Effector CD4-positive, alpha-beta T cell (primary cell): ENCODE measurements at regions not wholly inside any gene's neighbourhood (a gene's known extent, or its start where the extent isn't known, plus 50 kb on each side); places are given as distances from the start of the nearest gene placed in this dataset.

Source experiments
- DNase-seq: peaks from one replicate; pipeline ENCODE4 v3.0.0-alpha.2; 2020

DNA sequence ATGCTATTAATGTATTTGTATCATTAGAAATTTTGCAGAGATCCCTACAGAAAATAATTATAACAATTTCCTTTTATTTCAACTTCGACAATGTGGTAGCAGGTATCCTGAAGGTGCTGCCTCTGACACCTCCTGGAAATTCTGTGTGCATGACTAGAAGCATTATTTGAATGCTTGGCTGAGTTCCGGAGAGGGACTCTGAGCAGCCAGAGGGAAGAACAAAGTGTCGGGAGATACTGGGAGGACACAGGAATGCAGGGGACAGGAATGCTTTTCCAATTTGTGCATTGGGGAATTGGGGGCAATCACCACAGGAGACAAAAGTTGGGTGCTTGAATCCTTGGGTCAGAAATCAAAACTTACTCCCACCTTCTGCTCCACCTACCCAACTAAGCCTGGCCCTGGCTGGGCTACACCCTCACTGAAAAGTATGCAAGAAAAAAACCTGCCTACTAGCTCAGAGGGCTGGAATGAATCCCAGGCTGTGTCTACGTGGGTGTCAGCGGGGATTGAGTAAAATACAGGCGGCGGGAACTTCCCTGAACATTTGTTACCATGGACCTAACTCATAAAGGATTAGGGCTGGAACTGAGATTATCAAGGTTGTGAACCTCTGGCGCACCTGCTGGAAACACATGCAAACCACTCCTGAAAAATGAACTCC is 299.3 kb downstream of the SOX11 start:
- DNase-seq, result no peak

- no peak for DNase-seq
Observed at GRCh38 chr2:5995832-5996231, 303.6 kb downstream of the SOX11 start.

DNA sequence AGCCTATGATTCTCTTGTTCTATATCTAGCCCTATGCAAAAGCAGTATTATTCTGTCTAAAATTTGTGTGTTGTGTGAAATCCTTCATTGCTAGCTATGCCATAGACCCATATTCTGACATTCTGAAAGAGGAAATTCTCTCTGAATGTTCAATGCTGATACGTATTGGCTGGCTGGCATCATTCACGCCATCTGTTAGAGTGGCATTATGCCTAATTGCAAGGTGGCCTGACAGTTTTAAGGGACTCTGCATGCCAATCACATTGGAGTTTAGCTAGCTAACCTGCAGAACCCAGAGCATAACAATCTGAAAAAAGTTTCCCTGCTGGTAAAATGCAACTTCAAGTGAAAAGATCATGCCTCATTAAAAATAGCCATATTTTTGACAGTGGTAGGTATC is 316.0 kb downstream of the SOX11 start:
- no peak for DNase-seq

- DNase-seq, result no peak
Observed at GRCh38 chr2:6008726-6009125, 316.5 kb downstream of the SOX11 start.

DNA sequence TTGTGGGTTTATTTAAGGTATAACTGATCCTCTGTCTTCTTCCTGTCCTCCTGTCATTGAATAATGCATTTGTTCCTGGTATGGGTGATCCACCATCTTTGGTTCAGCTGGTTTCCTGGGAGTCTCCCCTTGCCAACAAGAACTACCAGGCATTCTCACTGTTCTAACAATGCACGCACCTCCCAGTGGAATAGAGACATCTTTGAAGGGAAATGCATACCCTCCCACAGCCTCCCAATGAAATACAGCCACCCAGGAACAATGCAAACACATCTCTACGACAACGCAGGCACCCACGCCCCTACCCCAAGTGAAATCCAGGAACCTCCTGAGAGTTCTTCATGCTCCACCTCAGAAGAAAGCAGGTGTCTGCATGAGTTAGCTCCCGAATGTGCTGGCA is 318.0 kb downstream of the SOX11 start:
- no peak for DNase-seq

DNA sequence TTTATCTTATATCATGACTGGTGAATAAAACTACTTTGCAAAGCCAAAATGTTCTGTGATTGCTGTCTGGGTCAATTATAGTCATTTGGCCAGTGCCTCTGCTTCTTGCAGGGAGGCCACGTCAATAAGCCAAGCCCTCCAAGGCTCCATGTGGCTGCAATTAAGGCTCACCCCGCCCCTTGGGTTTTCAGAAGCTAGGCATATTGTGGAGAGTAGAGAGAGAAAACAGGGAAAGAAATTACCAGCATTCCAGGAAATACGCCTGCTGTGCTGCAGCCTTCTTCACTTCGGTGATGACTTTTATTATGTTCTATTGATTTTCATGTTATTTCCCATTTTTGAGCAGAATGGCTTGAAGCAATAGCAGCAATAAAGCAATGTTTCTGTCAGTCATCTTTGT is 319.7 kb downstream of the SOX11 start:
- no peak for DNase-seq

DNA sequence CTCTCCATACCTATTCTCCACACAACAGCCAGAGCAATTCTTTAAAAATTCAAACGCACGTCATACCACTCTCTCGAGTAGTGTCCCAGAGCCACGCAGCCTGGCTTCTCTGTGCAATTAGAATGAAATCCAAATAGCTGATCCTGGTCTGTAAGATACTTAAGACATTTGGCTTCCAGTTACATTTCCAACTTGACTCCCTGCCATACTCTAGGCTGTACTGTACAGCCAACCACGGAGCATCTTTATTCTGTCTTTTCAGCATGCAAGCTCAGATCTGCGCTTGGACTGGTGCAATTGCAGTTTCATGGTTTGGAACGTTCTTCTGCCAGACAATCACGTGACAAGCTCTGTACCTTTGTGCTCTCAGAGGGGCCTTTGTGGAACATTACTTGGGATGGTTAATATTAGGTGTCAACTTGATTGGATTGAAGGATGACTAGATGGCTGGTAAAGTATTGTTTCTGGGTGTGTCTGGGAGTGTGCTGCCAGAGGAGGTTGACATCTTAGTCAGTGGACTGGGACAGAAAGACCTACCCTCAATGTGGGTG is 325.6 kb downstream of the SOX11 start:
- DNase-seq, result no peak

GRCh38 chr2:6024229-6024628 is 332.0 kb downstream of the SOX11 start:
- DNase-seq, result no peak

DNA sequence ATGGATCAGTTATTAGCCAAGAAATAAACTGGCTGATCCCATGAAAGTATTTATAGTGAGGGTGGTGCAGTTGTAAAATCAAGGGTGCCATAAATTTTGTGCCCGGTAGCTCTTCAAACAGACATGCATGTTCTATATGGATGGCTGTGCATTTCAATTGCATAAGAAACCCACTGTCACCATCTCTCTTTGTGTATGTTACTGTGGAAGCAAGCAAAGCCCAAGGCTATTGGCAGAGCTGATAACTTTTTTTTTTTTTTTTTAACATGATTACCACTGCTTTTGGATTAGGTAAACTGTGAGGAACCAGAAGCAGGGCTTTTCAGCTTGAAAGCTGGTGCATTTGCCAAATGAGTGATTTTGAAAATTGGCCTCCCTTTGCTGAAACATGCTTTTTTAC is 332.6 kb downstream of the SOX11 start:
- no peak for DNase-seq

DNA sequence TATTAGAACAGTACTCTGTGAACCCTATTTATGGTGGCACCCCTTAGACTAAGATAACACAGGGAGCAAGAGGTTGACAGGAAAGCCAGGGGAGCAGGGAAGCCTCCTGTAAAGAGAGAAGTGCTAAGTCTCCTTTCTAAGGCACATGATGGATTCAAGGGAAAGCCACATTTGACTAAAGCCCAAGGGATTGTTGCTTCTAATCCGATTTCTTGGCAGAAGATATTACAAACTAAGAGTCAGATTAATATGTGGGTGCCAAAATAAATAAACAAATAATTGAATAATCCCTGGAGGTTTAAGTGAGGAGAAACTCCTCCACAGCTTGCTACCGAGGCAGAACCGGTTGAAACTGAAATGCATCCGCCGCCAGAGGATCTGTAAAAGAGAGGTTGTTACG is 333.2 kb downstream of the SOX11 start:
- DNase-seq, result no peak

DNA sequence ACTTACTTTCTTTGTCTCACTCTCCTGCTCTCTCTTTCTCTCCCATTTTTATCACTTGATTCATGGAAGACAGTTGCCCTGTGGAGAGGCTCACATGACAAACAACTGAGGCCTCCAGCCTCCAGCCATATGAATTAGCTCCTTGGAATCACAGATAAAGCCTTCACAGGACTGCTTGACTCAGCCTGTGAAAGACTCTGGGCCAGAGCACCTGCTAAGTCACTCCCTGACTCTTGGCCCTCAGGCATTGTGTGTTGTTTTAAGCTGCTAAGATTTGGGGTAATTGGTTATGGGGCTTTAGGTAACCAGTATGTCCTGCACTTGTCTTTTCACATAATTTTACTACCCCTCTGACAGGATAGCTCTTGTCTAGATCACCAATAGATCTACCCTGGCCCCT is 334.9 kb downstream of the SOX11 start:
- no peak for DNase-seq

GRCh38 chr2:6031200-6031867 is 339.1 kb downstream of the SOX11 start:
- DNase-seq, result no peak

DNA sequence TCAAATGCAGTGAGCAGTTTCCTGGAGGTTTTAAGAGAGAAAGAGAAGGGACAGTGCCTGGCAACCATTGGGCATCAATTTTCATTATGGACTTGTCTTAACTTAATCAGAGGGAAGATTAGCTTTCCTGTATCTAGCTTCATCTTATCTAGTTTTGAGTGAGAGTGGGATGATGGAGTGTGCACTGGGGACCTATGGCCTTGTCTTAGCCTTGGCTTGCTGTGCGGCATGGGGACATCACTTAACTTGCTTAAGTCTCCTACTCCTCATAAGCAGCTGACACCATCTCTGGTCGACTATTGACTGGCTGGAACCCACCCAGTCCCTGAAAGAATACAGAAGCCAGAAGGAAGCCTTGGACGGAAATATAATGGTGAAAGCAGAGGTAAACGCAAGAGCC is 344.0 kb downstream of the SOX11 start:
- DNase-seq, result no peak

GRCh38 chr2:6043238-6043637 is 351.1 kb downstream of the SOX11 start:
- no peak for DNase-seq

- no peak for DNase-seq
Observed at GRCh38 chr2:6052649-6053048, 360.5 kb downstream of the SOX11 start.

DNA sequence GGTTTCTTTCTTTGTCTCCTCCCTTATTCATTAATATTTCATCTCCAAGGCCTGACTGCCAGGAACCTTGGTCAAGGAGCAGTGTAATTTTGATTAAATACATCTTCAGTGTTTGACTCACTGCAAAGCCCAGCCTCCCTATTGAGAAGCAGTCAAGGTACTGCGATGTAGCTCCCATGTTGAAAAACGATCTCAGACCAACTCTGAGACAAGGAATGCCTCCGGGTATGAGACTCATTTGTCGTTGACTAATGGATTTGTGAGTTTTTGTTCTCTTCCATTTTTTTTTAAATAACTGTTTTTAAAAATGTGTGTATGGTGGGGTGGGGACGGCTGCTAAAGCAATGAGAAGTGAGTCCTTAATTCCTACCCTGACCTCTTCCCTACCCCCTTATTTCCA is 361.6 kb downstream of the SOX11 start:
- DNase-seq, result no peak

GRCh38 chr2:6054161-6054671 is 362.0 kb downstream of the SOX11 start:
- no peak for DNase-seq

GRCh38 chr2:6060992-6061663 is 368.9 kb downstream of the SOX11 start:
- no peak for DNase-seq

- no peak for DNase-seq
Observed at GRCh38 chr2:6064757-6065156, 372.6 kb downstream of the SOX11 start.

- DNase-seq, result no peak
Observed at GRCh38 chr2:6065703-6066102, 373.5 kb downstream of the SOX11 start.

DNA sequence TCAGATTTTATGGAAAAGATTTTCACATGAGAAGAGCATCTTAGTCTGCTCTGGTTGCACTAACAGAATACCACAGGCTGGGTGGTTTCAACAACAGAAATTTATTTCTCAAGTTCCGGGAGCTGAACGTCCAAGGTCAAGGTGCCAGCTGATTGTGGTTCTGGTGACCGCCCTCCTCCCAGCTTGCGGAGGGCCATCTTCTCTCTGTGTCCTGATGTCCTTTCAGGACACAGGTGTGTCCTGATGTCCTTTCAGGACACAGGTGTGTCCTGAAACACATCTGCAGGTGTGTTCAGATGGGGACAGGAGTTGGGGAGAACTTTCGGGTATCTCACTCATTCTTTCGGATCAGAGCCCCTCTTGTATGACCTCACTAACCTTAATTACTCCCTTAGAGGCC is 374.9 kb downstream of the SOX11 start:
- DNase-seq, result no peak

DNA sequence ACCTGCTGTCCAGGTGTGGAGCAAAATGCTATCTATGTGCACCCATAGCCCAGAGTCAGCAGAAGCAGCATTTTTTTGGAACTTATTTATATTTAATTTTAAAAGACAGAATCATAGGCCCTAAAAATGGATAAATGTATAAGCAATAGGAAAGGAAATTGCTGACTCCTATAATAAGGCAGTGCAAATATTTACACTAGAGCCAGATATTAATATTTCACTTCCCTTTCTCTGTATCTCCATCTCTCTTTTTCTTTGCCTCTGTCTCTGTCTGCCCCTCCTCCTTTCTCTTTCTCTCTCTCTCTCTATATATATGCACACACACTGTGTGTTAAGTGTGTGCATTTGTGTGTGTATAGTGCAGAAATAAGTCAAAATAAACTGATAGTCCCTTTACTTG is 375.6 kb downstream of the SOX11 start:
- no peak for DNase-seq

DNA sequence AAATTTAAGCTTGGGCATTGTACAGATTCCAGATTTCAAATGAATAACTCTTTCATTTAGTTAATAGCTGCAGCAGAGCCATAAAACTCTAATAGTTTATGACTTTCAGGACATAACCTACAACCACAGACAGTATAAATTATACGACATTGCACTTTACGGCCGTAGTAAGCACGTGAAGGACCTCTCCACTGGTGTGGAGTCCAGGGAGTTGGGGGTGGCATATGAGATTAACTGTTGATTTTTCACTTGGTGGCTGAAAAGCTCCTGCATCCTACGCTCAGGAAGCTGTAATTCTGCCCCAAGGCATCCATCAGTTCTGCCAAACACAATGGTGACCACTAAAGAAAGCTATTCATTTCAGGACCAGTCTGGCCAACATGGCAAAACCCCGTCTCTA is 376.2 kb downstream of the SOX11 start:
- no peak for DNase-seq

GRCh38 chr2:6069381-6069780 is 377.2 kb downstream of the SOX11 start:
- DNase-seq, result no peak
